OCI-LY7 (cell line): ENCODE measurements at regions not wholly inside any gene's neighbourhood (a gene's known extent, or its start where the extent isn't known, plus 50 kb on each side); places are given as distances from the start of the nearest gene placed in this dataset.

ENCODE experiments used
- BruUV-seq: library from RNA; stranded (reverse); fragments of 400-500 nt; replicated peaks from 2 replicates; lab custom pipeline; 2021; lab: Mats Ljungman, UMichigan
- CTCF ChIA-PET: fragments of 300-600 bp; sonication (Branson Sonifier 250); formaldehyde crosslinking; loops from one replicate; lab custom pipeline; 2022; ENCODE audit warnings: antibody characterized with exemption; ENCODE audit not compliant: unreplicated experiment; lab: Charles Lee
- POLR2A ChIA-PET: fragments of 300-600 bp; sonication (Branson Sonifier 250); formaldehyde crosslinking; loops from one replicate; lab custom pipeline; 2022; ENCODE audit warnings: antibody characterized with exemption; lab: Charles Lee
- DNase-seq: peaks from one replicate; pipeline ENCODE4 v3.0.0-alpha.2; 2015; ENCODE audit warnings: low spot score
- H2AFZ ChIP-seq: fragments of 200-600 bp; sonication (generic), shearing (Covaris generic); 2 replicates; pipeline ENCODE4 v1.6.1; 2014; ENCODE audit warnings: mild to moderate bottlenecking, antibody characterized with exemption, low read length, moderate library complexity
- H3K27ac ChIP-seq: fragments of 200-600 bp; sonication (generic); 2 replicates; pipeline ENCODE4 v1.5.1; 2014; ENCODE audit warnings: mixed run types, low read depth, mild to moderate bottlenecking, moderate library complexity, low read length, inconsistent platforms; ENCODE audit not compliant: poor library complexity, severe bottlenecking
- H3K36me3 ChIP-seq: fragments of 200-600 bp; sonication (generic); 2 replicates; pipeline ENCODE4 v1.6.1; 2014; ENCODE audit warnings: mild to moderate bottlenecking, antibody characterized with exemption, low read length, moderate library complexity, mixed read lengths; ENCODE audit not compliant: insufficient read depth
- H3K4me1 ChIP-seq: fragments of 200-600 bp; sonication (generic); 2 replicates; pipeline ENCODE4 v1.5.1; 2014; ENCODE audit warnings: mild to moderate bottlenecking, low read length; ENCODE audit not compliant: insufficient read depth, poor library complexity, severe bottlenecking
- H3K4me2 ChIP-seq: fragments of 200-600 bp; sonication (generic); 2 replicates; pipeline ENCODE4 v1.6.1; 2014; ENCODE audit warnings: mild to moderate bottlenecking, low read length
- H3K4me3 ChIP-seq: fragments of 200-600 bp; sonication (generic); 2 replicates; pipeline ENCODE4 v1.5.1; 2014; ENCODE audit warnings: mild to moderate bottlenecking, low read depth, low read length; ENCODE audit not compliant: poor library complexity, severe bottlenecking
- H3K79me2 ChIP-seq: fragments of 200-600 bp; sonication (generic); 2 replicates; pipeline ENCODE4 v1.6.1; 2016; ENCODE audit warnings: low read depth, mild to moderate bottlenecking, low read length, moderate library complexity, mixed read lengths; ENCODE audit not compliant: insufficient read depth
- H3K9me2 ChIP-seq: fragments of 200-600 bp; sonication (generic); 2 replicates; pipeline ENCODE4 v1.6.1; 2016; ENCODE audit warnings: mild to moderate bottlenecking, low read length, mixed read lengths; ENCODE audit not compliant: insufficient read depth
- H3K9me3 ChIP-seq: fragments of 200-600 bp; sonication (generic); 2 replicates; pipeline ENCODE4 v1.6.1; 2014; ENCODE audit warnings: mild to moderate bottlenecking, mixed run types, low read length, mixed read lengths
- H4K20me1 ChIP-seq: fragments of 200-600 bp; sonication (generic); 2 replicates; pipeline ENCODE4 v1.6.1; 2014; ENCODE audit warnings: mild to moderate bottlenecking, antibody characterized with exemption, low read length, moderate library complexity, mixed read lengths; ENCODE audit not compliant: insufficient read depth
- CTCF ChIP-seq: fragments of 200-600 bp; sonication (generic); conservative IDR thresholded peaks from 2 replicates; pipeline ENCODE4 v1.5.1; 2014; ENCODE audit warnings: mild to moderate bottlenecking, antibody characterized with exemption, low read length, moderate library complexity, mixed read lengths
- EZH2phosphoT487 ChIP-seq: fragments of 200-600 bp; sonication (generic); IDR thresholded peaks from 2 replicates; pipeline ENCODE4 v1.6.1; 2018; ENCODE audit warnings: low read depth, borderline replicate concordance, mild to moderate bottlenecking, mixed run types, antibody characterized with exemption, low read length, moderate library complexity, mixed read lengths
- intact Hi-C: fragments of 100-400 bp; cut with micrococcal nuclease; formaldehyde crosslinking; loops from one replicate; pipeline ENCODE4 v1.10.0; 2022; ENCODE audit not compliant: unreplicated experiment

DNA sequence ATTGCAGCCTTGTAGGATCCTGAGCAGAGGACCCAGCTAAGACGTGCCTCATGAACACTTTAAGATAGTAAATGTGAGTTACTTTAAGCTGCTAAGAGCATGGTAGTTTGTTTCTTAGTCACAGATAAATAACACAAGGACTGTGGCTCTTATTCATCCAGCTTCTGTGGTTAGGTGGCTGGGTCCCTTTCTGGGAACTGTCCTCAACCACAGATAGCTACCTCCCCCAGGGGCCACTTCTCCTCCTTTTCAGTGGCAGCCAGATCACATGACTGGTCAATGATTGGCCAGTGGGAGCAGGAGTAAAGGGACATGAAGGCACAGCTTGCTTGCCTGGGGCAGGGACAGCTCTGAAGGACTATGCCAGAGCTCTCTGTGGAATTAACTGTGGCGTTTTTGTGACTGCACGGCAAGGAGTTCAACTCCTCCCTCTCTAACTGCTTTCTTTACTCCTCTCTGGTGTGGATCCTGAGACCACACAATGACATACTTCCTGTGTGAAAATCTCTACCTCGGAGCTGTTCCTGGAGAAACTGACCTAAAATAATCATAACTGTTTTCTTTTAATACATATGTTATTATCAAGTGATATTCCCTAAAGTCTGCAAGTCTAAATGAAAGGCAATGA lies 76.5 kb downstream of the NRN1 start:
- CTCF ChIA-PET = no interaction called here
- no peak overlapping the region for H2AFZ ChIP-seq
- H3K9me3 ChIP-seq = no peaks in the 10 kb centered on the region
- TF ChIP-seq EZH2phosphoT487 (no peak), CTCF (no peak)
- no peak for DNase-seq
- H3K27ac ChIP-seq = no peak overlapping the region
- H3K9me2 ChIP-seq = no peaks in the 10 kb centered on the region
- POLR2A ChIA-PET = interaction anchor here (0.5 to 0.6 kb wide), 2 partner anchors 428 to 870 kb away, joined by 3 to 6 read pairs; no protein-coding TSS in a partner anchor
- no peaks in the 10 kb centered on the region for H3K79me2 ChIP-seq
- intact Hi-C loops = no loop called here
- H3K4me3 ChIP-seq = no peak overlapping the region
- no peak overlapping the region for H3K4me2 ChIP-seq
- BruUV-seq = no TSS peak
- H4K20me1 ChIP-seq = no peaks in the 10 kb centered on the region
- no peaks in the 10 kb centered on the region for H3K4me1 ChIP-seq
- H3K36me3 ChIP-seq = no peaks in the 10 kb centered on the region

DNA sequence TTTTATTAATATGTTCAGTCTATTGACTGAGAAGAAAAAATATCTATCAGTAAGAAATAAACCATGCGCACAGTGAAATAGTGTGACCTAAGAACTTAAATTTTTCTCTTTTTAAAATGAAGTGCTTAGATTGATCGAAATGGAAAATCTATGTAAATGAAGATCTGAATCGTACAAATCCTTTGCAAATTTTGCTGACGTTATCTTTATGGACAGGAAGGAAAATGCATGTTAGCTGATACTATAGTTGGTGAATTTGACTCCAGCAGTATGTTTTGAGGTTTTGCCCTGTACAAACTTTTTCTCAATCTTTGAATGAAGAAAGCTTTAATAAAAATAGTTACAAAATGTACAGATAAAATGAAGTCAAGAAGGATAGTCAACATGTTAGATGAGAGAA lies 82.9 kb downstream of the NRN1 start:
- DNase-seq = no peak
- BruUV-seq = no TSS peak
- no peak overlapping the region for H3K4me3 ChIP-seq
- no peak for TF ChIP-seq CTCF
- no peak for TF ChIP-seq EZH2phosphoT487
- ChIA-PET POLR2A (interaction anchor here (1.2 kb wide), 1 partner anchor 77 kb away, joined by 3 read pairs; no protein-coding TSS in a partner anchor), CTCF (no interaction called here)
- H3K9me2 ChIP-seq = no peaks in the 10 kb centered on the region
- H2AFZ ChIP-seq = no peak overlapping the region
- H3K36me3 ChIP-seq = no peaks in the 10 kb centered on the region
- no peaks in the 10 kb centered on the region for H3K79me2 ChIP-seq
- H3K4me2 ChIP-seq = no peak overlapping the region
- intact Hi-C loops = no loop called here
- H3K9me3 ChIP-seq = no peaks in the 10 kb centered on the region
- H3K27ac ChIP-seq = no peak overlapping the region
- H3K4me1 ChIP-seq = no peaks in the 10 kb centered on the region
- H4K20me1 ChIP-seq = no peaks in the 10 kb centered on the region

- no peaks in the 10 kb centered on the region for H4K20me1 ChIP-seq
- intact Hi-C loops = no loop called here
- CTCF ChIA-PET = no interaction called here
- POLR2A ChIA-PET = no interaction called here
- H3K4me3 ChIP-seq = no peak overlapping the region
- H3K9me2 ChIP-seq = no peaks in the 10 kb centered on the region
- H3K79me2 ChIP-seq = no peaks in the 10 kb centered on the region
- no peak for TF ChIP-seq EZH2phosphoT487
- no peak for TF ChIP-seq CTCF
- no TSS peak for BruUV-seq
- H3K4me1 ChIP-seq = no peaks in the 10 kb centered on the region
- no peak for DNase-seq
- no peak overlapping the region for H2AFZ ChIP-seq
- no peaks in the 10 kb centered on the region for H3K9me3 ChIP-seq
- no peak overlapping the region for H3K27ac ChIP-seq
- no peak overlapping the region for H3K4me2 ChIP-seq
- no peaks in the 10 kb centered on the region for H3K36me3 ChIP-seq
Measured at GRCh38 chr6:5922230-5922629, 84.5 kb downstream of the NRN1 start.
